Upper lobe of right lung (tissue), 1 donor: ENCODE measurements at regions not wholly inside any gene's neighbourhood (a gene's known extent, or its start where the extent isn't known, plus 50 kb on each side); places are given as distances from the start of the nearest gene placed in this dataset.

Experiments
- ATAC-seq: fragments of 200-7000 bp; cut with Tn5 transposase; one replicate; pipeline ENCODE4 v1.9.1; 2020; ENCODE audit warnings: mild to moderate bottlenecking, moderate library complexity
- DNase-seq: peaks from one replicate; pipeline ENCODE4 v3.0.0-alpha.2; 2020
- H3K27ac ChIP-seq: fragments of 200-600 bp; one replicate; pipeline ENCODE4 v1.8.0; 2022
- H3K27me3 ChIP-seq: fragments of 200-600 bp; one replicate; pipeline ENCODE4 v1.8.0; 2022; ENCODE audit warnings: mild to moderate bottlenecking
- H3K36me3 ChIP-seq: fragments of 200-600 bp; one replicate; pipeline ENCODE4 v1.8.0; 2022
- H3K4me1 ChIP-seq: fragments of 200-600 bp; one replicate; pipeline ENCODE4 v1.8.0; 2022
- H3K4me3 ChIP-seq: fragments of 200-600 bp; one replicate; pipeline ENCODE4 v1.8.0; 2022; ENCODE audit warnings: mild to moderate bottlenecking
- H3K9me3 ChIP-seq: fragments of 200-600 bp; one replicate; pipeline ENCODE4 v1.8.0; 2022
- intact Hi-C: fragments of 100-400 bp; cut with DNase I; formaldehyde crosslinking; loops from one replicate; pipeline ENCODE4 v1.11.0; 2022
- TF ChIP-seq, protein P1 (sequence below): fragments of 200-600 bp; IDR thresholded peaks from one replicate; pipeline ENCODE4 v1.8.0; 2022; ENCODE audit warnings: antibody characterized with exemption
- donor health status: DM: no; HTN: yes; CAD: no; lungs with severe emphysema.

GRCh38 chr5:92002721-92003274 is 619.7 kb upstream of the ARRDC3 start:
- Histone ChIP-seq H3K4me3 (no peak overlapping the region), H3K27ac (no peak overlapping the region), H3K4me1 (no peaks in the 10 kb centered on the region), H3K36me3 (no peaks in the 10 kb centered on the region), H3K9me3 (no peaks in the 10 kb centered on the region), H3K27me3 (no peaks in the 10 kb centered on the region)
- TF ChIP-seq, protein P1, sequence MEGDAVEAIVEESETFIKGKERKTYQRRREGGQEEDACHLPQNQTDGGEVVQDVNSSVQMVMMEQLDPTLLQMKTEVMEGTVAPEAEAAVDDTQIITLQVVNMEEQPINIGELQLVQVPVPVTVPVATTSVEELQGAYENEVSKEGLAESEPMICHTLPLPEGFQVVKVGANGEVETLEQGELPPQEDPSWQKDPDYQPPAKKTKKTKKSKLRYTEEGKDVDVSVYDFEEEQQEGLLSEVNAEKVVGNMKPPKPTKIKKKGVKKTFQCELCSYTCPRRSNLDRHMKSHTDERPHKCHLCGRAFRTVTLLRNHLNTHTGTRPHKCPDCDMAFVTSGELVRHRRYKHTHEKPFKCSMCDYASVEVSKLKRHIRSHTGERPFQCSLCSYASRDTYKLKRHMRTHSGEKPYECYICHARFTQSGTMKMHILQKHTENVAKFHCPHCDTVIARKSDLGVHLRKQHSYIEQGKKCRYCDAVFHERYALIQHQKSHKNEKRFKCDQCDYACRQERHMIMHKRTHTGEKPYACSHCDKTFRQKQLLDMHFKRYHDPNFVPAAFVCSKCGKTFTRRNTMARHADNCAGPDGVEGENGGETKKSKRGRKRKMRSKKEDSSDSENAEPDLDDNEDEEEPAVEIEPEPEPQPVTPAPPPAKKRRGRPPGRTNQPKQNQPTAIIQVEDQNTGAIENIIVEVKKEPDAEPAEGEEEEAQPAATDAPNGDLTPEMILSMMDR = no peak
- DNase-seq (no peak), ATAC-seq (no peak)
- intact Hi-C loops = no loop called here

DNA sequence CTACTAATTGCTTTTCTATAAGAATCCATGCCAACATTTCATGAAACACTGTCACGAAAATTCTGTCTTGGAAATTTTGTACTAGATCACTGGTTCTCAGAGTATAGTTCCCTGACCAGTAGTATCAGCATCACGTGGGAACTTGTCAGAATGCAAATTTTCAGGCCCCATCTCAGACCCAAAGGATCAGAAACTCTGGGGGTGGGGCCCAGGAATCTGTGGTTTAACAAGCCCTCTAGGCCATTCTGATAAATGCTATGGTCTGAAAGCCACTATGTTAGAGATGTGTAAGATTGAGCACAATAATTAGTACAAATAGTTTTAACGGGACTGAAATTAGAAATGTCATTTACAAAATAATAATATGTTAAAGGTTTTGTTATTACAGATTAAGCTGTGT is 615.7 kb upstream of the ARRDC3 start:
- TF ChIP-seq, protein P1 = no peak
- DNase-seq = no peak
- intact Hi-C loops = no loop called here
- Histone ChIP-seq H3K9me3 (no peaks in the 10 kb centered on the region), H3K36me3 (no peaks in the 10 kb centered on the region), H3K27me3 (no peaks in the 10 kb centered on the region), H3K27ac (no peak overlapping the region), H3K4me1 (no peaks in the 10 kb centered on the region), H3K4me3 (no peak overlapping the region)
- no peak for ATAC-seq

- intact Hi-C loops = no loop called here
Measured at GRCh38 chr5:91983869-91984268, 600.8 kb upstream of the ARRDC3 start.

GRCh38 chr5:91978221-91978882 is 595.2 kb upstream of the ARRDC3 start:
- TF ChIP-seq, protein P1 = no peak
- no peaks in the 10 kb centered on the region for H3K27me3 ChIP-seq
- intact Hi-C loops = no loop called here

More at GRCh38 chr5:91983869-91984268, 600.8 kb upstream of the ARRDC3 start:
- TF ChIP-seq, protein P1 = no peak
- Histone ChIP-seq H3K27me3 (no peaks in the 10 kb centered on the region), H3K9me3 (no peaks in the 10 kb centered on the region), H3K4me3 (no peak overlapping the region), H3K27ac (no peak overlapping the region), H3K4me1 (no peaks in the 10 kb centered on the region), H3K36me3 (no peaks in the 10 kb centered on the region)
- DNase-seq = no peak
- ATAC-seq = no peak

GRCh38 chr5:91977579-91977978 is 594.5 kb upstream of the ARRDC3 start:
- intact Hi-C loops = no loop called here
- H3K4me1 ChIP-seq = no peaks in the 10 kb centered on the region
- H3K27me3 ChIP-seq = no peaks in the 10 kb centered on the region
- no peaks in the 10 kb centered on the region for H3K9me3 ChIP-seq
- ATAC-seq (no peak), DNase-seq (no peak)
- H3K36me3 ChIP-seq = no peaks in the 10 kb centered on the region
- no peak overlapping the region for H3K27ac ChIP-seq
- TF ChIP-seq, protein P1 = no peak
- no peak overlapping the region for H3K4me3 ChIP-seq

More at GRCh38 chr5:91978221-91978882, 595.2 kb upstream of the ARRDC3 start:
- ATAC-seq (no peak), DNase-seq (no peak)
- H3K4me1 ChIP-seq = no peaks in the 10 kb centered on the region
- no peaks in the 10 kb centered on the region for H3K9me3 ChIP-seq
- no peak overlapping the region for H3K4me3 ChIP-seq
- no peak overlapping the region for H3K27ac ChIP-seq
- no peaks in the 10 kb centered on the region for H3K36me3 ChIP-seq
